Neural cell (in vitro differentiated cells): ENCODE measurements at regions not wholly inside any gene's neighbourhood (a gene's known extent, or its start where the extent isn't known, plus 50 kb on each side); places are given as distances from the start of the nearest gene placed in this dataset.

Experiments used
- H2AFZ ChIP-seq: fragments of 200-600, 300-800 bp; sonication (generic), shearing (Covaris generic); 2 replicates; pipeline ENCODE4 v1.6.0; 2014; ENCODE audit warnings: low read depth, mild to moderate bottlenecking, antibody characterized with exemption, low read length, moderate library complexity
- H3F3A ChIP-seq: fragments of 200-600 bp; shearing (Covaris generic); 2 replicates; pipeline ENCODE4 v1.6.1; 2016; ENCODE audit warnings: mild to moderate bottlenecking, moderate library complexity, mixed read lengths, antibody characterized with exemption, low read length; ENCODE audit not compliant: insufficient read depth, poor library complexity, severe bottlenecking
- H3K27ac ChIP-seq: fragments of 200-600, 300-800 bp; sonication (generic), shearing (Covaris generic); 2 replicates; pipeline ENCODE4 v1.5.1; 2014; ENCODE audit warnings: mild to moderate bottlenecking, low read length, moderate library complexity
- H3K27me3 ChIP-seq: fragments of 300-800, 200-600 bp; sonication (generic), shearing (Covaris generic); 2 replicates; pipeline ENCODE4 v1.6.0; 2014; ENCODE audit warnings: mild to moderate bottlenecking, low read depth, low read length, moderate library complexity; ENCODE audit not compliant: insufficient read depth
- H3K36me3 ChIP-seq: fragments of 300-800, 200-600 bp; sonication (generic), shearing (Covaris generic); 2 replicates; pipeline ENCODE4 v1.5.1; 2014; ENCODE audit warnings: mild to moderate bottlenecking, antibody characterized with exemption, low read length, moderate library complexity; ENCODE audit not compliant: insufficient read depth
- H3K4me2 ChIP-seq: fragments of 300-800, 200-600 bp; sonication (generic), shearing (Covaris generic); 2 replicates; pipeline ENCODE4 v1.6.0; 2014; ENCODE audit warnings: mild to moderate bottlenecking, low read length
- H3K4me3 ChIP-seq: fragments of 300-800, 200-600 bp; sonication (generic), shearing (Covaris generic); 2 replicates; pipeline ENCODE4 v1.5.1; 2014; ENCODE audit warnings: mild to moderate bottlenecking, low read length, moderate library complexity
- H3K79me2 ChIP-seq: fragments of 200-600 bp; shearing (Covaris generic); replicated peaks from 2 replicates; pipeline ENCODE4 v1.6.0; 2014; ENCODE audit warnings: mild to moderate bottlenecking, low read length, moderate library complexity; ENCODE audit not compliant: insufficient read depth
- H3K9ac ChIP-seq: fragments of 300-800, 200-600 bp; sonication (generic), shearing (Covaris generic); 2 replicates; pipeline ENCODE4 v1.6.1; 2016; ENCODE audit warnings: mild to moderate bottlenecking, low read length, mixed read lengths
- H3K9me2 ChIP-seq: fragments of 200-600 bp; shearing (Covaris generic); 2 replicates; pipeline ENCODE4 v1.6.1; 2016; ENCODE audit warnings: mild to moderate bottlenecking, low read length, mixed read lengths; ENCODE audit not compliant: insufficient read depth
- H3K9me3 ChIP-seq: fragments of 200-600, 300-800 bp; sonication (generic), shearing (Covaris generic); 2 replicates; pipeline ENCODE4 v1.6.1; 2016; ENCODE audit warnings: mild to moderate bottlenecking, mixed run types, low read length, moderate library complexity, mixed read lengths
- H4K20me1 ChIP-seq: fragments of 200-600 bp; shearing (Covaris generic); 2 replicates; pipeline ENCODE4 v1.6.1; 2016; ENCODE audit warnings: mild to moderate bottlenecking, mixed run types; ENCODE audit not compliant: insufficient read depth
- EP300 ChIP-seq: fragments of 450-650 bp; conservative IDR thresholded peaks from 2 replicates; pipeline ENCODE4 v1.6.1; 2014; ENCODE audit warnings: antibody characterized with exemption, mild to moderate bottlenecking, moderate library complexity; ENCODE audit not compliant: poor library complexity, severe bottlenecking
- EZH2 ChIP-seq: fragments of 200-600, 300-800 bp; shearing (Covaris generic), sonication (generic); IDR thresholded peaks from 2 replicates; pipeline ENCODE4 v1.6.1; 2014; ENCODE audit warnings: antibody characterized with exemption, low read length, borderline replicate concordance, mild to moderate bottlenecking; ENCODE audit not compliant: insufficient read depth, poor library complexity, severe bottlenecking
- MXI1 ChIP-seq: fragments of 450-650 bp; conservative IDR thresholded peaks from 2 replicates; pipeline ENCODE4 v1.6.1; 2014; ENCODE audit warnings: antibody characterized with exemption, mild to moderate bottlenecking; ENCODE audit not compliant: poor library complexity, severe bottlenecking
- POLR2AphosphoS5 ChIP-seq: IDR thresholded peaks from 2 replicates; pipeline ENCODE4 v1.6.1; 2012
- RAD21 ChIP-seq: fragments of 450-650 bp; conservative IDR thresholded peaks from 2 replicates; pipeline ENCODE4 v1.6.1; 2014; ENCODE audit warnings: antibody characterized with exemption, mild to moderate bottlenecking, moderate library complexity
- REST ChIP-seq: IDR thresholded peaks from 2 replicates; pipeline ENCODE4 v1.6.1; 2012; ENCODE audit warnings: borderline replicate concordance
- SMC3 ChIP-seq: fragments of 450-650 bp; conservative IDR thresholded peaks from 2 replicates; pipeline ENCODE4 v1.6.1; 2014; ENCODE audit warnings: antibody characterized with exemption, mild to moderate bottlenecking, moderate library complexity; ENCODE audit not compliant: poor library complexity
- TAF1 ChIP-seq: IDR thresholded peaks from 2 replicates; pipeline ENCODE4 v1.6.1; 2012; ENCODE audit warnings: low read depth
- TF ChIP-seq, protein P1 (sequence below): fragments of 450-650 bp; IDR thresholded peaks from 2 replicates; pipeline ENCODE4 v1.5.1; 2014; ENCODE audit warnings: antibody characterized with exemption, mild to moderate bottlenecking, moderate library complexity; ENCODE audit not compliant: poor library complexity, severe bottlenecking

DNA sequence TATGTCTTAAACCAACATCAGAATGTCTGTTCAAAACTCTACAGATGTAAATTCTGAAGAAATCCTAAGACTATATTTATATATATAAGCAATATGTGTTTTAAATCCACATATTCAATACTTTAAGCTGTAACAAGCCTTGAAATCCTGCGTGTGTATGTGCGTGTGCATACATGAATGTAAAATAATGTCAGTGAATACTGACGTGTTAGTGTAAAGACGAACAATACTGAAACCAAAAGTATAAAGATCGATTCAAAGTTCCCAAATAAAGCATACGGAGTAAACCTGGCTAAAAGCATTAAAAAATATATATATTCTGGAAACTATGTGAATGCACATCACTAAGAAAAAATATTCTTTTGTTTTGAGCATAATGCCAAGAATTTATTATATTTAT is 668.6 kb upstream of the NCAM2 start:
- no peak for TF ChIP-seq TAF1
- TF ChIP-seq EP300 = no peak
- TF ChIP-seq MXI1 = no peak
- TF ChIP-seq EZH2 = no peak
- TF ChIP-seq SMC3 = no peak
- no peak for TF ChIP-seq REST
- Histone ChIP-seq H3F3A (no peaks in the 10 kb centered on the region), H3K9ac (no peak overlapping the region), H3K27ac (no peak overlapping the region), H3K9me3 (no peaks in the 10 kb centered on the region), H2AFZ (no peak overlapping the region), H3K4me2 (no peak overlapping the region), H4K20me1 (no peaks in the 10 kb centered on the region), H3K27me3 (no peaks in the 10 kb centered on the region), H3K9me2 (no peaks in the 10 kb centered on the region), H3K4me3 (no peak overlapping the region), H3K36me3 (no peaks in the 10 kb centered on the region), H3K79me2 (no peaks in the 10 kb centered on the region)

GRCh38 chr21:20330652-20331051 is 667.6 kb upstream of the NCAM2 start:
- Histone ChIP-seq H3K27ac (no peak overlapping the region), H2AFZ (no peak overlapping the region), H3K79me2 (no peaks in the 10 kb centered on the region), H3K36me3 (no peaks in the 10 kb centered on the region), H3F3A (no peaks in the 10 kb centered on the region), H3K9me3 (no peaks in the 10 kb centered on the region), H3K9me2 (no peaks in the 10 kb centered on the region), H3K4me2 (no peak overlapping the region), H3K9ac (no peak overlapping the region), H3K27me3 (no peaks in the 10 kb centered on the region), H3K4me3 (no peak overlapping the region), H4K20me1 (no peaks in the 10 kb centered on the region)
- TF ChIP-seq TAF1 (no peak), EZH2 (no peak), RAD21 (no peak), POLR2AphosphoS5 (no peak), MXI1 (no peak), REST (no peak), EP300 (no peak), SMC3 (no peak)
- TF ChIP-seq, protein P1, sequence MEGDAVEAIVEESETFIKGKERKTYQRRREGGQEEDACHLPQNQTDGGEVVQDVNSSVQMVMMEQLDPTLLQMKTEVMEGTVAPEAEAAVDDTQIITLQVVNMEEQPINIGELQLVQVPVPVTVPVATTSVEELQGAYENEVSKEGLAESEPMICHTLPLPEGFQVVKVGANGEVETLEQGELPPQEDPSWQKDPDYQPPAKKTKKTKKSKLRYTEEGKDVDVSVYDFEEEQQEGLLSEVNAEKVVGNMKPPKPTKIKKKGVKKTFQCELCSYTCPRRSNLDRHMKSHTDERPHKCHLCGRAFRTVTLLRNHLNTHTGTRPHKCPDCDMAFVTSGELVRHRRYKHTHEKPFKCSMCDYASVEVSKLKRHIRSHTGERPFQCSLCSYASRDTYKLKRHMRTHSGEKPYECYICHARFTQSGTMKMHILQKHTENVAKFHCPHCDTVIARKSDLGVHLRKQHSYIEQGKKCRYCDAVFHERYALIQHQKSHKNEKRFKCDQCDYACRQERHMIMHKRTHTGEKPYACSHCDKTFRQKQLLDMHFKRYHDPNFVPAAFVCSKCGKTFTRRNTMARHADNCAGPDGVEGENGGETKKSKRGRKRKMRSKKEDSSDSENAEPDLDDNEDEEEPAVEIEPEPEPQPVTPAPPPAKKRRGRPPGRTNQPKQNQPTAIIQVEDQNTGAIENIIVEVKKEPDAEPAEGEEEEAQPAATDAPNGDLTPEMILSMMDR = no peak
